Fibroblast of gingiva (primary cell): ENCODE measurements at regions not wholly inside any gene's neighbourhood (a gene's known extent, or its start where the extent isn't known, plus 50 kb on each side); places are given as distances from the start of the nearest gene placed in this dataset.
A peak's percentile ranks its signal among the peaks of the same experiment; 100 is the strongest.

Source experiments
- DNase-seq: peaks from one replicate; pipeline ENCODE4 v3.0.0-alpha.2; 2011; ENCODE audit warnings: low read depth

DNA sequence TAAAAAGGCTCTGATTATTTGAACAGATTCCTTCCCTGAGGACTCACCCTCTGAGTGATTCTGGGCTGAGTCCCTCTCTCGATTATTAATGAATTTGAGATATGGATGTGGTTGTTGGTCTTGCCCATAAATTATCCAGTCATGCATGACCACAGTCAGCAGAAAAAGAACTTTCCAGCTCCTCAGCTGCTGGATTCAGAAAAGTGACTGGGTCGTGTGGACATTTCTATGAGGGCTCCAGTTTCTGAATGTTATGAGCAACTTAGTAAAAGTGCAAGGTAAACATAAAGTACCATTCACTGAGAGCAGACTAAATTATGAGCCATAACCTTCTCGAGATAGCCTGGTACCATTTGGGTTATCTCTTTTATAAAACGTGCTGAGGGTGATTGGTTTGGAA is 100.1 kb upstream of the CLDN10 start:
- no peak for DNase-seq

GRCh38 chr13:95455782-95456181 is 96.7 kb upstream of the CLDN10 start:
- DNase-seq = no peak

DNA sequence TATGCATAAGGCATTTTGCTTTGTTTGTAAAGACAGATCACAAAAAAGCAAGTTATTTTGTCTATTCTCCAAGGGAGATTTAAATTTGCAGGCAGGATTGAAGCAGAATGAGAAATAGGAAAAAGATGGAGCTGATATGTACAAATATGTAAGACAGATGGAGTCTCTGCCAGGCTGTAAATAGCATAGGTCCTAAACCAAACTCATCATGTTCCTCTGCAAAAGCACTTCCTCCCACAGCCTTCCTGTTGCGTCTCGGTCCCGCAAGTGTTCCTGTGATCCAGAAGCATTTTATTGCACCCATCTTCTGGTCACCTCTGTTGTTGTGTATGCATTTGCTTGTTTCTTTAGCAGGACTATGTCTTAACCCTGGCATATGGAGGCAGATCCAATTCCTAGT is 95.7 kb upstream of the CLDN10 start:
- DNase-seq = no peak

DNA sequence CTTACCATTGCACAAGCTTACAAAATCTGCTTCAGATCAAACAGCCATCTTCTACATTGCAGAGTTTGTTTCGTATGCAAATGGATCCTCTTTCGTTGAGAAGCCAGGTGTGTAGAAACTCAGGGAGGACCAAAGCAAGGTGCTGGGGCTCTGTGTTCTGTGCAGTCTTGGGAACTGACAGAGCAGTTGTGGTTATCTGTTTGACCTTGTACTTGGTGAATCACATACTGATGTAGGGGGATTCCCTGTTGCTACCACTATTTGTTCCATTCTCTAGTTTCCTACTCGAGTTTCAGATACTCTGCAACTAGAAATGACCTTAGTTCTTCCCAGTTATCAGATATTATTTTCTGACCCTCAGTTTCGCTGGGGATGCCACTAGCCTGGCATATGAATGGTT is 95.2 kb upstream of the CLDN10 start:
- no peak for DNase-seq

DNA sequence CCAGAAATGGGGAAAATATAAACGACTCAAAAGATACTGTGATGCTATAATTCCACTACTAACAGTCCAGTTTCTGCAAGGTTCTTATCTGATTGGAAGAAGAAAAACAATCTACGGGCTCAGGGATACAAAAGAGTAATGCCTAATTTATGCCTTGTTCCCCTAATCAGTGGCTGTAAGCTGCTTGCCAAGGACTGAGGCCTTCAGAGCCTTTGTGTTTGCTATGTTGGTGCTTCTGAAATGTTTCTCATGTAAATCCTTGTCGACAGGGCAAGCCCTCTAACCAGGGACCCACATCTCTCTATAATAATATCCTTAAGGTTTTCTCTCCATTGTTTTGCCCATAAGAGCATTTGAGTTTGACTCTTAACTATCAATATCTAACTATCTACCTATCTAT is 89.7 kb upstream of the CLDN10 start:
- DNase-seq = no peak

DNA sequence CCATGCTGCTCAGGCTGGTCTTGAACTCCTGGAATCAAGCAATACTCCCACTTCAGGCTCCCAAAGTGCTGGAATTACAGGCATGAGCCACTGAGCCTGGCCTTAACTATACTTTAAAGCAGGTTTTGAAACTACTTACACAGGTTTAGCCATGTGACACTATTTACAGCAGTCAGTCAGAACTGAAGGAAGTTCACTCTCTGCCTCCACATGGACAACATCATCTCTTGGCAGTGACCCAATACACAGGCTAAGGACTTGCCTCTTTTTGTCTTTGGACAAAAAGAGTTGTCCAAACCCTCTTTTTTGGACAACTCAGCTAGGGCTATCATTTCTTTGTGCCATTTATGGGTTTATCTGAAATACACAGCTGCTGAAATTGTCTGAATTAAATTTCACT is 89.0 kb upstream of the CLDN10 start:
- no peak for DNase-seq

DNA sequence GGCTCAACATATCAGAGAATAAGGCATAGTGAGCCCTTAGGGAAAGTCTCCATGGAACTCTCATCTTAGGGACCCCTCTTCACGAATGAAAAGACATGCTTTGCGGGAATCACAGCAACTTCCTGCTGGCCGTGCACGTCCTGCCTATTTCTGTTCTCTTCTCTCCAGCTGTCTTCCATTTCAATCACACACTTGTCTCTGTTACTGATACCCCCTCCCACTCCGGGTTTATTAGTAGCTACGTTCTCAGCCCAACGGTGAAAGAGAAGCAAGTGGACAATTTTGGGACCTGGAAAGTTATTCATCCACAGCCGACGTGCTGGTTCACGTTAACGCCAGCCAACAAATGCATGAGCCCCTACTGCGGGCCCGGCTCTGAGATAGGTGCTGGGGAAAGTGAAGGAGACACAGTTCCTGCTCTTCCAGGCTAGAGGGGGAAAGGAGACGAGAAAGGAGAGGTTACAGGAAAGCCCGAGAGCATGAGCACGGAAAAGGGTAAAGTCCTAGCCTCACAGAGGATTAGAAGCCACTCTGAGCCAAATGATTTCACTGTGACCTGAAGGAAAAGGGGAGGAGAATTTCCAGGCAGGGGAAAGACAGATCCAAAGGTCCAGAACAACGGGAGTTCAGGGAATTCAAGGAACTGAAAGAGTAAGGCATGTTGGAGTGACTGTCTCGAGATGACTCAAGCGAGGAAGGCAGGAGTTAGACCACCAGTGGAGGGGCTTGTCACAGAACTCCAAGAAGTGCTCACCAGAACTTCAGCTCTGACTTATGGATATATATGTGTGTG is 81.8 kb upstream of the CLDN10 start:
- no peak for DNase-seq

GRCh38 chr13:95471960-95472359 is 80.6 kb upstream of the CLDN10 start:
- DNase-seq = no peak

DNA sequence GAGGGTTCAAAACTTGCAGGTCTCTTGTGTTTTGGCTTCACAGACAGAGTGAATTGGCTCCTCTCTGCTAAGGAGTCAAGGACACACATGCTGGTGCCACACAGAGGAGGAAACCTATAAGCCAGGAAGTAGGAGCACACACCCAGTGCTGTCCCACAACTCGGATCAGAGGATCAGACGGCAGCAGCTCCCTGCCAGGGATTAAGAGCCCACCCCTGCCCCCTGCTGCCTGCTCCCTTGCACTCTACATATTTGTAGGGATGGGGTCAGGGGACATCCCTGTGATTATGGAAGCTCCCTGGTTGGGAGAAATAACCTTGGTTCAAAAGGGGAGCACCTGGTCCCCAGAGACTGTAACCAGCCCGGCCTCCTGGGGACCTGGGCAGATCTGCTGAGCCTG is 77.5 kb upstream of the CLDN10 start:
- DNase-seq = no peak

DNA sequence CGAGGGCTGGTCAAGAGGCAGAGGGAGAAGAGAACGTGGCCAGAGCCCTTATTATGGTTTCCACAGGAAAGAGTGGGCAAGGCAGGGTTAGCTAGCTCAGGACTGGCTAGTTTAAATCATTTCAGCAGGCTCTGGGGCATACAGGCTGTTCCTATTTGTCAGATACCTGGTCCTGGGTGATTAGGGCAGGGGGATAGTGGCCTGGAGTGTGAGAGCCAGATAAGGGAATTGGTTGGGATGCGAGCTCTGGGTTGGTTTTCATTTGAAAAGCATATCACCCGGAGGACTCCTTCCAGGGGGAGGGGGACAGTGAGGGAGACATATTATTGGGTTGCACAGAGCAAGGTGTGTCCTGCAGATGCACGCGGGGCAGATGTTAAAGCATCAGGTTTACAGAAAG is 75.3 kb upstream of the CLDN10 start:
- no peak for DNase-seq

DNA sequence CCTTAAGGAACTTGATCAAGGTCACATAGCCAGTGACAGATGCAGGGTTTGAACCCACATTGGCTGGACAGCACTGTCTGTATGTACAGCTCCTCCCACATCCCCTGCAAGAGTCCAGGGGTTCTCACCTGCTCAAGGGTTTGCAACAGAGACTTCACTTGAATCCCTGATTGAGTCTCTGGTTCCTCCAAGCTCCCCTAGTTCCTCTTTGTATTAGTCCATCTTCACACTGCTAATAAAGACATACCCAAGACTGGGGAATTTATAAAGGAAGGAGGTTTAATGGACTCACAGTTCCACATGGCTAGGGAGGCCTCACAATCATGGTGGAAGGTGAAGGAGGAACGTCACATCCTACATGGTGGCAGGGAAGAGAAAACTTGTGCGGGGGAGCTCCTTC is 72.8 kb upstream of the CLDN10 start:
- DNase-seq = no peak

DNA sequence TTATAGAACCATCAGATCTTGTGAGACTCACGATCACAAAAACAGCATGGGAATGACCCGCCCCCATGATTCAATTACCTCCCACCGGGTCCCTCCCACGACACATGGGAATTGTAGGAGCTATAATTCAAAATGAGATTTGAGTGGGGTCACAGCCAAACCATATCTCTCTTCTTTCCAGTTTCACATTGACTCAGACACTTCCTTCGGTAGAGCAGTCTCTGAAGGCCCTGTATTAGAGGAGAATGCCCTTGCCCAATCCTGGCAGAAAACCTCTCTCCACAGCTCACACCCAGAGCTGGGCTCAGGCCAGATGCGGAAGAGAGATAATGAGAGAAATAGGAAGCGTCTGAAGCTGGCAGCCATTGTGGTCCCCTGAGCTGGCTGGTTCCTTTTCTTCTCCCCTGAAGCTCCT is 72.4 kb upstream of the CLDN10 start:
- no peak for DNase-seq

GRCh38 chr13:95480791-95481780 is 71.4 kb upstream of the CLDN10 start:
- DNase-seq = no peak

DNA sequence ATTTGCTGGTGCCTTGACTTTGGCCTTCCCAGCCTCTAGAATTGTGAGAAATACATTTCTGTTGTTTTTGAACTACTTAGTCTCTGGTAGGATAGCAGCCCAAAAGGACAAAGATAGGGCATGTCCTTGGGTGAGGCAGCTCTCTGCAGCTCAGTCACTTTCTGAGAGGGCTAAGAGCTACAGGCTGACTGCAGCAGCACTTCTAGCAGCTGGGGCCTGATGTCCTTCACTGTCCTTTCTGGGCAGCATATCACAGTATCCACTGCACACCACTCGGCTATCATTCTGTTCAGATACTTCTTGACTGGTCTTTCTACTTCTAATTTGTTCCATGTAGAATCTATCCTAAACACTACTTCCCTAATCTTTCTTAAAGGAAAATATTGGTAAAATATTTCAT is 68.5 kb upstream of the CLDN10 start:
- no peak for DNase-seq

DNA sequence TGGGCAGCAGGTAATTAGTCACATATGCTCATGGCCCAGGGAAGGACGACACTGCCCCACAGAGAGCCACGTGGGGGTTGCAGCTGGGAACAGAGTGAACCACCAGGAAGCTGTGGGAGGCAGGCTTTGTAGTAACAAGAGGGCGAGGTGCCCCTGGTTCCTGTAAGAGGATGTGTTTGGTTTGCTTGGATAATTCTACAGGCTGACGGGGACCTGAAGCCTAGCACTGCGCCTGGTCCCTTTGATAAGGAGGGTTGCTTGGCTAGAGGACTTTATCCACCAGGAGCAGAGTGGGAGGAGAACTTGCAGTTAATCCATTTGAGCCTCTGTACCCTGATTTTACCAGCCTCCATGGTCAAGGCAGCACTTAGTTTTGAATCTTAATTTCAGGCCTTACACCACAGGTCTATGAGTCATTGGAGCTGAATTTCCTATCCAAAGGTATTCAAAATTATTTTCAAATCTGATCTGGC is 67.4 kb upstream of the CLDN10 start:
- no peak for DNase-seq

DNA sequence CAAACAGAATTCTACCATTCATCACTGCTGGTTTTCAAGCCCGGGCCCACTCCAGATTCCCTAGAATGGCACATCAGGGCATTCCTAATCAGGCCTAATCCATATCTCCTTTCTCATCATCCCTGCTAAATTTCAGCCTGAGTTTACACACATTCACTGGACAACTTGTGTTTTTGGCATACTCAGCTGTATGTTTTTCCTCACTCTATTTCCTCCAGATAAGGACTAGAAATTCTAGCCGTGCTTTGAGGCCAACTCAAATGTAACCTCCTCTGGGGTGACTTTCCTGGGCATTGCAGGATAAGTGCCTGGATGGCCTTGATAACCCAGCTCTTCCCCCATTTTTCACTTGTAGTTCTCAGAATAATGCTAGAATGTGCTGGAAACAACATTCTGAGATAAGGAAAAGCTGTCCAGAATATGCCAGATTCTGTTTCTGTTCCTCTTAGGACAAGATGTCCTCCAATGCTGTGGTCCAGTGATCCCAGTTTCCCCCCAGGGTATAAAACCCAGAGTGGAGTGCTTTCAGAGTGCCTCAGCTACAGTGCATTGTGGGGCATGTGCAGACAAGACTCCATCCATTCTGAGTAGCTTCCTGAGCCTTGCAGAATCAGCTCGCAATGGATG is 66.9 kb upstream of the CLDN10 start:
- no peak for DNase-seq

- no peak for DNase-seq
Observed at GRCh38 chr13:95492044-95492801, 60.3 kb upstream of the CLDN10 start.

DNA sequence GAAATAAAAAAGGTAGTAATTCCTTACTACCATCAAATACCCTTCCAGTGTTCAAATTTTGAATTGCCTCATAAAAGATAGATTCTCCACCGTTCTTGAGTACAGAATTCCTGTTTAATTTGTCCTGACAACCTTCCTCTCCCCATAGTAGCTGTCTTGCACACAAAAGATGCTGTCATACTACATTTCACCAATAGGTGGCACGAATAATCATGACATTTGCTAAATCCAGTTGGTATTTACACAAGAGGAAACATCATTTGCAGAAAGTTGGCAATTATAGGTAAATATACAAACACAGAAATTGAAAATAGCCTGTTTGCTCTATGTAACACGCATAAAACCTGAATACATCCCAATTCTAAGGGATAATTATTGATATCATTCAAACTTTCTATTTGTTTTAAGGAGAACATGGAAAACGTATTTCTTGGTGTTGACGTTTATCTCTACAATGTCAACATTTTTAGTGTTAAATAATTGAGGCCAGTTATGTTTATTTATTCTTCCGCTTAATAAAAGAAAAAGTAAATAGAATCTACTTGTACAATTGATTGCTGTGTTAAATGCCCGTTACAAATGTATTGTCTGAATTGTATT is 58.3 kb upstream of the CLDN10 start:
- DNase-seq = peak; percentile 55

DNA sequence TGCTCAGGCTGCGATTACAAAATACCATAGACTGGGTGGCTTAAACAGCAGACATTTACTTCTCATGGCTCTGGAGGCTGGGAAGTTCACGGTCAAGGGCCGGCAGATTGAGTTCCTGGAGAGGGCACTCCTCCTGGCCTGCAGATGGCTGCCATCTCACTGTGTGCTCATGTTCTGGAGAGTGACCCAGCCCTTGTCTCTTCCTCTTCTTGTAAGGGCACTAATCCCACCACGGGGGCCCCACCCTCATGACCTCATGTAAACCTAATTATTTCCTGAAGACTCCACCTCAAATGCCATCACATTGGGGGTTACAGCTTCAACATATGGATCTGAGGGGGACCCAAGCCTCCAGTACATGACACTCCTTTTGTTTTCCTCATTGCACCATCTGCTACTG is 56.0 kb upstream of the CLDN10 start:
- DNase-seq = no peak

DNA sequence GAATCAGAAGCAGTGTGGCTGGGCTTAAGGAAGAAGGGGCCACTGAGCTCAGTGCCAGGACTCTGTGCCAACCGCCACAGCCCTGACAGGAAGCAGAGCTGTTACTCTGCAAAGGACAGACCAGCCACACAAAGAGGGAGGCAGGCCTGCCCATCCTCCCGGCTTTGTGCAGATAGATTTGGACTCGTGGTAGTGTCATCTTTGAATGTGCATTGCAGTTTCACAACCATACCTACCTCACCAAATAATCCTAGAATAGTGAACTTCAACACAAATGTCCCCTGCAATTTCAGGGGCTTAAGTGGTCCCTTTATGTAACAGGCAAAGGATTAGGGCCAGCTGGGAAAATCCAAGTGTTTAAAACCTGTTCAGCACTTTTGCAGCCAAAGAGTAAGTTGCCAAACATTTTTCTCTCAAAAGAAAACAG is 55.1 kb upstream of the CLDN10 start:
- DNase-seq = no peak

- no peak for DNase-seq
Observed at GRCh38 chr13:95498886-95499285, 53.6 kb upstream of the CLDN10 start.
